Transverse colon (tissue), 4 donors: ENCODE measurements at regions not wholly inside any gene's neighbourhood (a gene's known extent, or its start where the extent isn't known, plus 50 kb on each side); places are given as distances from the start of the nearest gene placed in this dataset.

ENCODE experiments used
- DNase-seq: peaks from one replicate; pipeline ENCODE4 v3.0.0-alpha.2; 2019
- H3K27ac ChIP-seq, 4 donors: fragments of 200-600 bp; sonication (generic); 2 replicates each; pipeline ENCODE4 v1.5.1; 2016 to 2018; ENCODE audit warnings: inconsistent platforms in 4 of 4
- H3K27me3 ChIP-seq: fragments of 200-600 bp; sonication (generic); 2 replicates; pipeline ENCODE4 v1.5.1; 2017; ENCODE audit warnings: inconsistent platforms
- H3K36me3 ChIP-seq, 4 donors: fragments of 200-600 bp; sonication (generic); 2 replicates each; pipeline ENCODE4 v1.5.1; 2017 to 2019; ENCODE audit warnings: inconsistent platforms in 4 of 4
- H3K4me1 ChIP-seq, 4 donors: fragments of 200-600 bp; sonication (generic); 2 replicates each; pipeline ENCODE4 v1.5.1; 2017 to 2020; ENCODE audit warnings: inconsistent platforms in 4 of 4
- H3K4me3 ChIP-seq, 4 donors: fragments of 200-600 bp; sonication (generic); 1 replicate in 1 of 4; 2 replicates in 3 of 4; pipeline versions ENCODE4 v1.5.1 to v1.6.1; 2017 to 2019; ENCODE audit warnings: inconsistent platforms in 4 of 4
- H3K9me3 ChIP-seq, 2 donors: fragments of 200-600 bp; sonication (generic); 2 replicates each; pipeline ENCODE4 v1.5.1; 2017 to 2019; ENCODE audit warnings: inconsistent platforms in 2 of 2
- CTCF ChIP-seq, 5 experiments: fragments of 200-600 bp in 3 of 5; fragments of 450-650 bp in 2 of 5; sonication (generic) in 3 of 5; IDR thresholded peaks; 1 replicate in 2 of 5; 2 replicates in 3 of 5; pipeline ENCODE4 v1.5.1; 2016 to 2017; ENCODE audit warnings: antibody characterized with exemption in 5 of 5, inconsistent platforms in 3 of 5, mild to moderate bottlenecking in 2 of 5, moderate library complexity in 1 of 5
- EP300 ChIP-seq: sonication (generic); formaldehyde crosslinking; IDR thresholded peaks from one replicate; pipeline ENCODE4 v1.6.1; 2017; ENCODE audit warnings: antibody characterized with exemption, low read depth
- POLR2A ChIP-seq: fragments of 450-650 bp; IDR thresholded peaks from one replicate; pipeline ENCODE4 v1.6.1; 2016; ENCODE audit warnings: antibody characterized with exemption, mild to moderate bottlenecking, moderate library complexity
- POLR2AphosphoS5 ChIP-seq, 3 donors: sonication (generic); formaldehyde crosslinking; IDR thresholded peaks; one replicate each; pipeline ENCODE4 v1.6.1; 2016; ENCODE audit warnings: antibody characterized with exemption in 3 of 3
- WGBS, 2 donors: methylation state at CpG; one replicate each; pipeline ENCODE4 v1.1.5; 2018; ENCODE audit warnings: low coverage in 1 of 2; 5-methylcytosine and 5-hydroxymethylcytosine counted together
- in situ Hi-C, 4 donors: fragments of 200-750 bp; cut with MboI; loops; one replicate each; pipeline versions ENCODE4 v1.15.0 to v1.15.1; 2017; ENCODE audit warnings: low sequenced_read_pairs in 3 of 4, low pct_ligation_motif_present in 1 of 4, low pct_unique_long_range_greater_than_20kb in 1 of 4
- intact Hi-C: fragments of 100-400 bp; cut with DNase I; formaldehyde crosslinking; loops from one replicate; pipeline ENCODE4 v1.15.1; 2023; ENCODE audit warnings: low total_unique reads

GRCh38 chr6:40097590-40097989 lies 163.3 kb upstream of the MOCS1 start:
- no peak for DNase-seq
- no peak for TF ChIP-seq POLR2A
- intact Hi-C loops (no loop called here), in situ Hi-C loops (no loop called here)
- H3K9me3 ChIP-seq, result no peaks in the 10 kb centered on the region
- WGBS, 2 donors, result 40 to 64% methylated on average over 2 of the region's 2 CpGs
- no peaks in the 10 kb centered on the region for H3K27me3 ChIP-seq
- no peaks in the 10 kb centered on the region for H3K36me3 ChIP-seq
- no peaks in the 10 kb centered on the region for H3K4me1 ChIP-seq
- H3K27ac ChIP-seq, result no peak overlapping the region
- no peak overlapping the region for H3K4me3 ChIP-seq

- in situ Hi-C loops, result no loop called here
- Histone ChIP-seq H3K36me3 (no peaks in the 10 kb centered on the region), H3K27me3 (no peaks in the 10 kb centered on the region), H3K4me1 (no peaks in the 10 kb centered on the region), H3K9me3 (no peaks in the 10 kb centered on the region), H3K27ac (no peak overlapping the region), H3K4me3 (no peak overlapping the region)
- DNase-seq, result no peak
- WGBS, 2 donors, result 73 to 79% methylated on average over 3 of the region's 3 CpGs
- TF ChIP-seq POLR2AphosphoS5 (IDR thresholded peaks at IDR 0.05), result no peak
- TF ChIP-seq POLR2A, result no peak
- TF ChIP-seq EP300, result no peak
- TF ChIP-seq CTCF (IDR thresholded peaks at IDR 0.05), result no peak
- intact Hi-C loops, result no loop called here
Measured at GRCh38 chr6:40083141-40083920, 149.1 kb upstream of the MOCS1 start.

GRCh38 chr6:40082278-40083043 lies 148.2 kb upstream of the MOCS1 start:
- intact Hi-C loops, result no loop called here
- WGBS, 2 donors, result 67 to 75% methylated on average over 5 to 6 of the region's 6 CpGs
- Histone ChIP-seq H3K36me3 (no peaks in the 10 kb centered on the region), H3K27me3 (no peaks in the 10 kb centered on the region), H3K4me3 (no peak overlapping the region), H3K9me3 (no peaks in the 10 kb centered on the region), H3K4me1 (no peaks in the 10 kb centered on the region), H3K27ac (no peak overlapping the region)
- TF ChIP-seq POLR2AphosphoS5 (IDR thresholded peaks at IDR 0.05) (no peak), POLR2A (no peak), CTCF (IDR thresholded peaks at IDR 0.05) (no peak), EP300 (no peak)
- in situ Hi-C loops, result no loop called here
- DNase-seq, result no peak

- WGBS, 2 donors, result 74% methylated on average over 2 of the region's 2 CpGs; no CpG with 5 or more reads in 1 of the 2 donors
- intact Hi-C loops, result no loop called here
Measured at GRCh38 chr6:40077736-40078135, 143.5 kb upstream of the MOCS1 start.

More at GRCh38 chr6:40077736-40078135, 143.5 kb upstream of the MOCS1 start:
- no peak for TF ChIP-seq EP300
- no peak for TF ChIP-seq POLR2AphosphoS5 (IDR thresholded peaks at IDR 0.05)
- TF ChIP-seq CTCF (IDR thresholded peaks at IDR 0.05), result no peak
- TF ChIP-seq POLR2A, result no peak
- Histone ChIP-seq H3K9me3 (no peaks in the 10 kb centered on the region), H3K27me3 (no peaks in the 10 kb centered on the region), H3K4me1 (no peaks in the 10 kb centered on the region), H3K36me3 (no peaks in the 10 kb centered on the region), H3K4me3 (no peak overlapping the region), H3K27ac (no peak overlapping the region)
- in situ Hi-C loops, result no loop called here
- DNase-seq, result no peak
